Anterior cingulate cortex (tissue), 58 donors: ENCODE measurements at regions not wholly inside any gene's neighbourhood (a gene's known extent, or its start where the extent isn't known, plus 50 kb on each side); places are given as distances from the start of the nearest gene placed in this dataset.
A peak's percentile ranks its signal among the peaks of the same experiment; 100 is the strongest.

Source experiments
- DNase-seq, 58 donors: peaks; one replicate each; lab custom pipeline; 2025; lab: John Stamatoyannopoulos, UW

DNA sequence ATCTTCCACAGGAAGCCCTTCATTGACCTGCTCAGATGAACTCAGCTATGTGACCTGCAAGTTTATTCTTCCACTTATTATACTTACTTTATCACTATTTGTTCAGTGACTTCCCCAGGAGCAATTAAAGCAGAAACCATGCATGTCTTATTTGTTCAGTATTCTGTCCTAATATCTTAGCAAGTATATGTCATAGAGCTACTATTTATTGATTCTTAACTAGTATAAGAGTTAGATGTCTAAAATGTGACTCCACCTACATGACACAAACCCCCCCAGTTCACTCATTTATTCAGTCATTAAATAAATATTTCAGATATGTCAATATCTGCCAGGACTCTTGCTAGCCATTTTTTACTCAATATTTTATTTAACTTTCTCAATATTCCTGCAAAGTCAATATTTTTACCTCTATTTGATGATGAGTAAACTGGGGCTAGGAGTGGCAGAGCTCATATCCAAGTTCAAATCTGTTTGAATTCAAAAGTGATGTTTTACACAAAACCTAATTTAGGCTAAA lies 469.0 kb upstream of the USP24 start:
- no peak for DNase-seq

DNA sequence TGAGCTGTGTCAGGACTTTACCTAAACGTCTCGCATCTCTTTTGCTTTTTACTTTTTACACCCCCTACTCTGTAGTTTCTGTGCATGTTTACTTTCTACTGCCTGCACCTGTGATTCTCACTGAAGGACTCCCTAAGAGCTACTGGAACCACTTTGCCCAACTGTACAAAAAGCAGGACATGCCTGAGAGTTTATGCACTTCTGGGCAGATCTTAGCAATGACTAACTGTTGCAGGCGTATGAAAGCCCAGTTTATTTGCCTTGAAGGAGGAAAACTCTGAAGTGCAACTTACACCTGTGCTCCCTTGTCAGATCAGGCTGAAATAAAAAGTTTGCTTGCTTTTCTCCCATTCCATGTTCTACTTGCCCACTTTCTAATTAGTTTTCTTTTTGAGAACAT lies 467.0 kb upstream of the USP24 start:
- no peak for DNase-seq

DNA sequence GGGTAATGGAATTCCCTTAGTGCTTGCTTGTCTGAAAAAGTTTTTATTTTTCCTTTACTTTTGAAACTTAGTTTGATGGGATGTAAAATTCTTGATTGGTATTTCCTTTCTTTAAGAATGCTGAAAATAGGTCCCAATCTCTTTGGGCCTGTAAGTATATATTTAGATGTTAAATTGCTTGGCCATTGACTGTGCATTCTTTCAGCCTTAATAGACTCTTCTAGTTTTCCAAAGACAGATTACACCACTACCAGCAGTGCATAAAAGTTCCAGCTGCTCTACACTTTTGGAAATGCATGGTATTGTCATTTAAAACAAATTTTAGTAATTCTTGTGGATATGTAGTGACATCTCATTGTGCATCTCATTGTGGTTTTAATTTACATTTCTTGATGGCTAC lies 464.8 kb upstream of the USP24 start:
- no peak for DNase-seq

DNA sequence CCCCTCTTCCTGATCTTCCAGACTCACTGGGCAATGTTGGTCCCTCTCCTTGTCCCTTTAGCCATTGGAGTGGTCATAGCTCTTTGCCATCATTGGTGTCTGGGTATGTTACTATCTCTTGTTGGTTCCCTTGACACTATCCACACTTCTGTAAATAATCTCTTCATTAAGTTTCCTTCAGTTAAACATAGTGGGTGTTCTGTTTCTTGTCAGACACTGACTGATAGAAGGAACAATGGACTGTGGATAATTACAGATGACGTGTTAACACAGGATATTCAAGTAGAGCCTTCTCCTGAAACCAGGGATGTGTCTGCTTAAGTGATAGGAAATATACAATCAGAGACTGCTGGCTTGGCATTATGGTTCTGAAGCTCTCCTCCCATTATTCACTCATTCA lies 458.3 kb upstream of the USP24 start:
- no peak for DNase-seq

DNA sequence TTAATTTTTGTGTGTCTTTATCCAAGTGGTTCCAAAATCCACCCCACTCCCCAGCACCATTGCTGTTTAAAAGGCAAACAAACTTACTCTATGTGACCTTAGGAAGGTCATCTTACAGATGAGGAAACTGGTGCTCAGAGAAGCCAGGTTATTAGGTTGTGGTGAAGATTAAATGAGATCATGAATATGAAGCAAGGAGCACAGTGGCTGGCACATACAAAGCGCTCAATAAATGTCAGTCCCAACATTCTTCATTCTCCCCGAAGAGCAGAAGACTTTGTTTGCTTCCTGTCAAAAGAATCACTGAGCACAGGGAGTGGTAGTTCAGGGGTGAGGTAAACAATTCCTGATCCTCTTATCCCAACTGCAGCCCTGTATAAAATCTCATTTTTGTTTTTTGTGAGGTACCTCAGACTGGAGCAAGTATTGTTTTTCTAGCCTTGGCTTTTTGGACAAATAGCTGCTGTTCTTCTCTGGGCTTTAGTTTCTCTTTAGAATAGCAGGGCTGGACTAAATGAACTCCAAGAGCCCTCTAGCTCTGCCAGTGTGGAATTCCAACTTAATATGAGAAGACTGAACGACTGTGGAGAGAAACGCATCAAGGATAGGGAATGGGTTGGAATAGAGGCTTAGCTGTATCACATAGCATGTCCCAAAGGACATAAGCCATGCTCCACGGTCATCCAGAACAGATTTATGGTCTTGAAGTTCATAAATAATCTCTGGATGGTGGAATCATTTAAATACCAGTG lies 455.3 kb upstream of the USP24 start:
- DNase-seq, result peak in 1 of 58 donors; percentile 45

DNA sequence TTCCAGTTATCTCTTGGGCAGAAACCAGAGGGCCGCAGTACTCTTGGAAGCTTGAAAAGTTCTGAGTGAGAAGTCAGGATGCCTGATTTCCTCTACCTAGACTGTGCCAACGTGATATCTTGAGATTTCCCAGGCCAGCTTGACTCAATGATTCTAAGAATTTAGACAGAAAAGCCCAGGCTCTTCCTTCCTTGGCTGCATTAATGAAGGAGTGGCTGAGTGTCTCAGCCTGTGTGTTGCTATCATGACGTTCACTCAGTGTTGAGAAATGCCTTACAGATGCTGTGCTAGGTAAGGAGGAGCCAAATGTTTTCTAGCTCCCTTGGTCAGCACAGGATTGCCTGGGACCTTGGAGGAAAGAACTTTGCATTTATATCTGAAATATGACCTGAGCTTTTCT lies 454.1 kb upstream of the USP24 start:
- no peak for DNase-seq

DNA sequence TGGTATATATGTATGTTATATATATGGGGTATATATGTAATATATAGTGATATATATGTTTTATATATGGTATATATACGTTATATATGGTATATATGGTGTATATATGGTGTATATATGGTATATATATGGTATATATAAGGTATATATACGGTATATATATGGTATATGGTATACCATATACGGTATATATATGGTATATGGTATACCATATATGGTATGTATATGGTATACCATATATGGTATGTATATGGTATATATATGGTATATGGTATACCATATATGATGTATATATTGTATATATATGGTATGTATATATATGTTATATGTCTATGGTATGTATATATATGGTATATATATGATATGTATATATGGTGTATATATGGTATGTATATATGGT lies 447.7 kb upstream of the USP24 start:
- DNase-seq, result no peak

DNA sequence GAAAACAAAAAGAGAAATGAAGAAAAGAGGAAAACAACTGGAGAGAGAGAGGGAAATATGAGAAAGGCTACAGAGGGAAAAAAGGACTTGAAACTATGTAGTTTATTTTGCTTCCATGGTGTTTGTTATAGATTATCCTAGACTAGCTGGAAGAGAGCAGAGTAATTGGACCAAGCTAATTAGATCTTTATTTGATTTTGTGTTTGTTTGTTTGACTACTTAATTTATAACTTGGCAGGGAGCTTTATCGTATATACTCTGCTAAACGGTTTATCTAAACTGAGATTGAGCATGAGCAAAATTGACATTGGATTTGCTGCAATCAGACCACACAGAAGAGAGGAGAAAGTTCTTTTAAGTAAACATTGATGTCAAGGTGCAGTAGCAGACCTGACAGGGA lies 443.8 kb upstream of the USP24 start:
- DNase-seq, result no peak

DNA sequence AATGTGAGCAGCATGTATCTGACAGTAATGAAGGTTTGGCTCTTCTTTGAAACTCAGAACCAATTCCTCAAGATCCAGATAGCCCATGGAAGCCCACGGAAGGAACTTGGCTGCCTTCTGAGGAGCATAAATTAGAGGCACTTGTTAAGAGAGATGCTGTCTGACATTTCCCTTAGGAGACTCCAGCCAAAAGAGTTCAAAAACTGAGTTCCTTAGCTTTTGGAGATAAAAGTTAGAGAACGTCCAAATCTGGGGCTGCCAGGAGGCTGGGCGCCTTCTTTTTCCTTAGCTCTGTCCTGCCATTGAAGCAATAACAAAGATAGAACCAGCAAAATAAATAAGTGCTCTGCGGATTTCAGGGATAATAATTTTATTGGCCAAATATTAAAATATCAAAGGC lies 439.6 kb upstream of the USP24 start:
- DNase-seq, result no peak

DNA sequence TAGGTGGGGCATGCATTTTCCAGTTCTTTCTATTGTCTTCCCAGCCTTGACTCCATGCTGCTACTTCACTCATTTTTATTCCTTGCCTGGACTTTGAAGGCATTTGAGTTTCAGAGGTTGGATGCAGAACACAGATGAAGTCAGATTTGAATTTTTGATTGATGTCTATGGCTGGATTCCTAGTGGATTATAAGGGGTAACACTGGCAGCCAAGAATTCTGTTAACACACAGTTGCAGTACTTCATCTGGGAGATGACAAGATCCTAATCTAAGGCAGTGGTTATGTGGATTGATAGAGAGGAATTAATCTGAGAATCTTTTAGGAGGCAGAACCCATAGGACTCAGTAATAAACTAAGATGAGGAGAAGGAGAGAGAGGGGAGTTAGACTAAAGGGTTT lies 439.0 kb upstream of the USP24 start:
- DNase-seq, result no peak

DNA sequence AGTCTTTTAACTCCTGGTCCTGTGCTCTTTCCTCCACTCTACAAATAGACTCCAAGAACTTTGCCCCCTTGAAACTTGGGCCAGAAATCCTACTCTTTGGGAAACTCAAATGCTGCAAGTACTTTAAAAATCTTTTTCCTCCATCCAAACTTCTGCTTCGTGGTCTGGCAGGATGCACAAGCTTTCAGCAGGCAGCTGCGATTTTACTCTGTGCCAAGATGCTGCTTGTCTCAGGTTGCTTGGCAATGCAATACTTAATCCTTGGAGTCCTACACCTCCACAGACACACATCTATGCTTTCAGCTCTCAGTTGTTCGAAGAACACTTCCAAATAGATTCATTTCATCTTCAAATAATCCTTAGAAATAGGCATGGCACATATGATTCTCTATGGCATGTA lies 435.3 kb upstream of the USP24 start:
- DNase-seq, result peak in 27 of 58 donors; percentile 0 to 40 (median 12)

DNA sequence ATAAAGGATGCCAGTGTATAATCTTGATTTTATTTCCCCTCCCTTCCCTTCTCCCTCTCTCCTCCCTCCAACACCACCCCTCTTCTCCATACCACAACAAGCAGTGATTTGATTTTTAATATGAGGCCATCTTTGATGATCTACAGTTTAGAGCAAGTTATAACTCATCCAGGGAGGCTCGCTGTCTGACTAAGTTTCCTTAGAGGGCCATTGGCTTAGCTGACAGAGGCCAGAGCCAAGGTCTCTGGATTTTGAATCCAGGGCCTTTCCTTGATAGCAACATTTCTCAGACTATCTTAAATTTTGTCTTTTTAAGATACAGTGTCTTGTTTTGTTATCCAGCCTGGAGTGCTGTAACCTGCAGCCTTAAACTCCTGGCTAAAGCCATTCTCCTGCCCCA lies 431.0 kb upstream of the USP24 start:
- DNase-seq, result no peak

DNA sequence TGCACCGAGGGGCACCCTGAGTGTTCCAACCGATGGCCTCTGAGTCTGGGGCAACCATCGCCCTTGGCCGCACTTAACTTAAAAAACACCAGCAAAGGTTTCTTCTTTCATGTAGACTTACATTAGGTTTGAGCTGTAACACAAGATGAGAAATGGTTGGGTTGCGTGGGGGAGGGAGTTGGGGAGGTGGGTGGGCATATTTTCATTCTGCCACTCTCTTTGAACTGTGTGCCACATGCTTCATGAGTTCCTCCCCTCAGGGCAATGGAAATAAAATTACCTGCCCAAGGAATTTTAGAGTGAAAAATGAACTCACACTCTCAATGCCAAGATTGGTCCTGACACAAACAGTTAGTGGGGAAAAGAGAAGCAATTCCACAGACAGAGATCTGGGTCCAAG lies 430.1 kb upstream of the USP24 start:
- DNase-seq, result no peak

DNA sequence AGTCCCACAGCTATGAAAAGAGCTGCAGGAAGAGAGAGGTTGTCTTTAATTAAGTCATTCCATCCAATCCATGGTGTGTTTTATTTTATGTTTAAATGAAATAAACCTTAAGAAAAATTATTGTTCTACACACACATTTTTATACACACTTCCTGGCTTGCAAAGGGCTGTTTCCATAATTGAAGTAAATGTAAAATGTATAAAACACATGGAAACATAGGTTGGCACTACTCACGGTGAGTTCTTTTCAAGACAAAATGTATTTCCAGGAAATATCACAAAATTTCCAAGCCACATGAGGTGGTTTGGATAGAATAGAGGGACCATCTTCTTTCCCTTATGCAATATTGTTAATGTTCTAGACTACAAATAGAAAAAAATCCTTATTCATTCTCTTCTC lies 426.8 kb upstream of the USP24 start:
- no peak for DNase-seq

DNA sequence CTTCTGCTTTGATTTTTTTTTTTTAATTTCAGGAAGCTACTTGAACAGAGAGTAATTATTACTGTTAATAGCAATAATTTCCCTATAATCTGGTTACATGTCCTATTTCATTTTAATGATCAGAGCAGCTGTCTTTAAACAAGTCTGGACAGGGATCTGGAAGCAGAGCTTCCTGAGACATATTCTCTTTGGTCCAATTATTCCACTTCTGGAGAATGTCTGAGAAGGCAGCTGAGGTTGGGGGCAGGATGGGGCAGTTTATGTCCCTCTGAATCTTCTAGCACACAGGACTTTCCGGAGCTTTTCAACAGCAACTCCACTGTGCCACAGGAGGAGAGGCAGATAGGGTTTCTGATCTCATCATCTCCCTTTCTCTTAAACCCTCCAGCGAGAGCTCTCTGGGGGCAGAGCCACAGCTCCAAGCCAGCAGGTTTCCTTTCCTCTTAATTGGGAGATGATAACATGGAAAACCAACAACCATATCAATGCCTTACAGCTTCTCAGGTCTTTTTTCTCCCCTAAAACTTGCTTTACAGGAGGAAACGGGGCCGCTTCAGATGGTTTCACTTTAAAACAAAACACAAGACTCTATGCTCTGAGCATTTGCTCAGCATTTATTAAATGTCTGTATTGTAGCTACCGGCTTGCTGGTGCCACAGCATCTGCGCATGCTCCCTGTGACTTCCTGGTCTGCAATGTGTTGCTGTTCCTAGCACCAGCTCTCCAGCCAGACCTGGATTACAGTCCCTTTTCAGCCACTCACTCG lies 425.7 kb upstream of the USP24 start:
- peak in 41 of 58 donors; percentile 1 to 75 (median 24) for DNase-seq

DNA sequence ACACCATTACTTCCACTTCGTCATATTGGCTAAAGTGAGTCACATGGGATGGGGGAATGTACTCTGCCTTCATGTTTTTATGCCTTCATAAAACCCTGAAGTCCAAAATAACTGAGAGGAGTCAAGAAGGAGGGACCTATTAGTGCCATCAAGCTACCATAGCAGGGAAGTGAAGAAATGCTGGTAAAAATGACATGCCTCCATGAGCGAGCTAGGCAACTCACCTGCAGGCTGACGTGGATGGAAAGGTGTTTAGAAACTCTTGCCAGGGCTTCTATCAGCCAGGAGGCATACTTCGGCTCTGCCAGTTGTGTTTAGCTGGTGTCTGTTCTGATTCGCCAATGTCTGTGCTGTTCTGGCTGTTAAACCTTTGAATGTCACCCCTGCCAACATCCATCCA lies 424.4 kb upstream of the USP24 start:
- DNase-seq, result no peak

DNA sequence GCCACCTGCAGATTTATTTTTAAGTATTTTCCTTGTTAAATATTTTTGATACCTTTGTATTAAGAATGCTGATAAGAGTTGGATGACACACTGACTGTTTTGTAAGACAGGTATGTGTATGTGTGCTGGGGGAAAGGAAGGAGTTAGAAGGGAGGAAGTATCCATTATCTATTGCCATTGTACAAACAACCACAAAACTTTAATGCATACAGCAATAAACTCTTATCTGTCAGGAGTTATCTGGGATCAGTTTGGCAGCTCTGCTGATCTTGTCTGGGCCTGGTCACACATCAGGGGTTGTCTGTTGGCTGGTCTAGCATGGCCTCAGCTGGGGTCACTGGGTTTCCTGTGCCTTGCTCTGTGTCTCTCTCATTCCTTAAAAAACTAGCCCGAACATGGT lies 423.9 kb upstream of the USP24 start:
- DNase-seq, result no peak

DNA sequence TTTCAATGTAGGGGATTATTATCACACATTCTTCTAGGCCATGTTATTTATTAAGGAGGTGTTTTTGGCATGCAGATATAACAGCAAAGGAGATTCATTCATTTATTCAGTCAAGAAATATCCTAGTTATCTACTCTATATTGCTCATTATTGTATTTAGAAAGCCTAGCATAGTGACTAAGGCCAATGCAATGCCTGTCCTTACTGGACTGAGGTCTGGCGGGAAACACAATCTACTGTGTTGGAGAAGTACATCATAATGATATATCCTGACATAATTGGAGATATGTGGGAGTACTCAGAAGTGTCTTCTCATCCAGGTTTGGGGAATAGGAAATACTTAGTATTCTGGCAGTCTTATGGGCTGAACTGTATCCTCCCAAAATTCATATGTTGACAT lies 421.5 kb upstream of the USP24 start:
- no peak for DNase-seq

DNA sequence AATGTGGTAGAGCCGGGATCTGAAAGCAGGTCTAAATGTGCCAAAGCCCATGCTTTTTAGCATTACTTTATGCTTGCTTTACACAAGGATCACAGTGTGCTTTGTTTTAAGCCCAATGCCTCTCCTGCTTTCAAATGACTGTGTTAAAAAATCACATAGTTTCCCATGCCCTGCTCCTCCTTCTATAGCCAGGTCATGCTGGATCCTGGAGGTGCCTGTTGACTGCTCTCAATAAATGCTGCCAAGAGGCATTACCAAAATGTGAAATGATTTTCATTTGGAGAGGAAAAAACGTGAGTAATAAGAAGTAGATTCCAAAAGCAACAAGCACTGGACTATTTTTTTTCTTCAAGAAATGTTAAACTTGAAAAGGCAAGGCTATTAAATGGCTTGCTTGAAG lies 420.7 kb upstream of the USP24 start:
- DNase-seq, result no peak

DNA sequence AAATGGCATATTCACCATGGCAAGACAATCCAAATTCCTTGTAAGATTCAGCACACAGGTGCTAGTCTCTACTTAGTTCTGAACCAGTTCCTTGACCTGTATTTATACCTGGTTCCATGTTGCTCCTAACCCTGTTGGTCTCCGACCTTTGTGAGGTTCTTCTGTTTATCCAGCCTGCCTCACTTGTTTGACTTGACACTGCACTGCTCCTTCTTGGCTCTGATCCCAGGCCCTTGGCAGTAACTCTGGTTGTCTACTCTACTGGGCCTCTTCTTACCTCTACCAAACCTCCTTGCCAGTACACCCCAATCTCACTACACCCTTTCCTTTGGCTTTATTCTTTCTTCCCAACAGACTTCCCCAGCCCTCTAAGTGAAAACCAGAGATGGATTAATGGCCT lies 419.4 kb upstream of the USP24 start:
- DNase-seq, result no peak

DNA sequence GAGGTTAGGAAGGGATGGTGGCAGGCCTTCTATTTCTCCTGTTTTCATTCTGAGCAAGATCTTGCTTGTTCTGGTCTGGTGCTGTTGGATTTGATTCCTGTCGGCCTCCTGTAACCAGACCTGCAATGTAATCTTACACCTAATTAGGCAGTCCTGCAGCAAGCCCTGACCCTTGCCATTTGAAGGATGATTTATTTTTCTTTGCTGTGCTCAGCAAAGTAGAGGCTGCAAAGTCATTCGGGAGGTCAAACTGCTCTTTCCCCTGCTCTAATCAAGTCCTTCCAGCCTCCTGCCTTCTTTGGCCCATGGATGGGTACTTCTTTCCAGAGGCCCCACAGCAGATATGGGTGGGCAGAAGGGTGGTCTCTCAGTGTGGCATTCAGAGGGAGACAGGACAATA lies 417.7 kb upstream of the USP24 start:
- no peak for DNase-seq

DNA sequence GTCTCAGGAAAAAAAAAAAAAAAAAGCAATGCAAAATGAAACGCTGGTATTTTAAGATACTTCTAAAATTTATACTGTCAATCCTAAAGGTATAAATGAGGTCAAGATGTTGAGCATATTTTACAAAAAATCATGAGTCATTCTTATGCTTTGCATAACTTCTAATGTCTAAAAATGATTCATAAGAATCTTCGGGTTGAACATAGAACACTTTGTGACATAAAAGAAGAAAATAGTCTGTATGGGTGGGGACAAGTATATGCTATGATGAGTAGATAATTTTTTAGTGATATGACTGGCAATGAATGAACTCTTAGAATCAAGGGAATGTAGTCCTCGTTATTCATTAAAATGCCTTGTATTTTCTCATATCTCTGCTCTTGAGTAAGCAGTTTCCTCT lies 416.9 kb upstream of the USP24 start:
- no peak for DNase-seq
